ENCODE measurements at regions not wholly inside any gene's neighbourhood (a gene's known extent, or its start where the extent isn't known, plus 50 kb on each side); places are given as distances from the start of the nearest gene placed in this dataset.

DNA sequence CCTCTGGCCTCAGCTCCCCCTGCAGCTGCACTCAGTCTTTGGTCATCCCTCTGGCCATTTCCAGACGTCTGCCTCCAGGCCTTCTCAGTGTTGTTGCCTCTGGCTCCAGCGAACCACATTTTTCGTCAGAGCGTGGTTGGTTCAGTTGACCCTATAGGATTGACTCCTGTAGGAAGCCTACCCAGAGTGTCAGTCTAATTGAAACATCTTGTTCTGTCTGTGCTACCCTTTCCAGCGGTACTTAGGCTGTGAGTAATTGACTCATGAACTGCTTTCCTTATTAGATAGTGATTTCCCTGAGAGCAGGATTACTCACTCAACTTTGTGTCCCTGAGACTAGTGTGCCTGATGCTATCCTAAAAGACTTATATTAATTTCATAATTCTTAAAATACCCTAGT is 373.2 kb downstream of the ATP23 start:
- Histone ChIP-seq H3K27me3 (ENCODE audit: insufficient read depth, poor library complexity, severe bottlenecking) (no peaks in the 10 kb centered on the region), H3K27ac (replicated peaks) (no peak overlapping the region), H3K4me3 (replicated peaks; ENCODE audit: insufficient read depth, low read length) (no peak overlapping the region)
- no peak for TF ChIP-seq POLR2AphosphoS5 (IDR thresholded peaks at IDR 0.05; ENCODE audit: low read depth)
- no peak for TF ChIP-seq CTCF (IDR thresholded peaks at IDR 0.05; ENCODE audit: insufficient read depth, low read length)
- no peak for TF ChIP-seq SPI1 (IDR thresholded peaks at IDR 0.05; ENCODE audit: borderline replicate concordance, low read depth)
- TF ChIP-seq GABPA (IDR thresholded peaks at IDR 0.05; ENCODE audit: low read depth): no peak
- TF ChIP-seq, protein P1, sequence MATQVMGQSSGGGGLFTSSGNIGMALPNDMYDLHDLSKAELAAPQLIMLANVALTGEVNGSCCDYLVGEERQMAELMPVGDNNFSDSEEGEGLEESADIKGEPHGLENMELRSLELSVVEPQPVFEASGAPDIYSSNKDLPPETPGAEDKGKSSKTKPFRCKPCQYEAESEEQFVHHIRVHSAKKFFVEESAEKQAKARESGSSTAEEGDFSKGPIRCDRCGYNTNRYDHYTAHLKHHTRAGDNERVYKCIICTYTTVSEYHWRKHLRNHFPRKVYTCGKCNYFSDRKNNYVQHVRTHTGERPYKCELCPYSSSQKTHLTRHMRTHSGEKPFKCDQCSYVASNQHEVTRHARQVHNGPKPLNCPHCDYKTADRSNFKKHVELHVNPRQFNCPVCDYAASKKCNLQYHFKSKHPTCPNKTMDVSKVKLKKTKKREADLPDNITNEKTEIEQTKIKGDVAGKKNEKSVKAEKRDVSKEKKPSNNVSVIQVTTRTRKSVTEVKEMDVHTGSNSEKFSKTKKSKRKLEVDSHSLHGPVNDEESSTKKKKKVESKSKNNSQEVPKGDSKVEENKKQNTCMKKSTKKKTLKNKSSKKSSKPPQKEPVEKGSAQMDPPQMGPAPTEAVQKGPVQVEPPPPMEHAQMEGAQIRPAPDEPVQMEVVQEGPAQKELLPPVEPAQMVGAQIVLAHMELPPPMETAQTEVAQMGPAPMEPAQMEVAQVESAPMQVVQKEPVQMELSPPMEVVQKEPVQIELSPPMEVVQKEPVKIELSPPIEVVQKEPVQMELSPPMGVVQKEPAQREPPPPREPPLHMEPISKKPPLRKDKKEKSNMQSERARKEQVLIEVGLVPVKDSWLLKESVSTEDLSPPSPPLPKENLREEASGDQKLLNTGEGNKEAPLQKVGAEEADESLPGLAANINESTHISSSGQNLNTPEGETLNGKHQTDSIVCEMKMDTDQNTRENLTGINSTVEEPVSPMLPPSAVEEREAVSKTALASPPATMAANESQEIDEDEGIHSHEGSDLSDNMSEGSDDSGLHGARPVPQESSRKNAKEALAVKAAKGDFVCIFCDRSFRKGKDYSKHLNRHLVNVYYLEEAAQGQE (IDR thresholded peaks at IDR 0.05; ENCODE audit: insufficient replicate concordance, low read depth): no peak
- DNase-seq (ENCODE audit: low read depth in 1 of 2, low spot score in 1 of 2): no peak

DNA sequence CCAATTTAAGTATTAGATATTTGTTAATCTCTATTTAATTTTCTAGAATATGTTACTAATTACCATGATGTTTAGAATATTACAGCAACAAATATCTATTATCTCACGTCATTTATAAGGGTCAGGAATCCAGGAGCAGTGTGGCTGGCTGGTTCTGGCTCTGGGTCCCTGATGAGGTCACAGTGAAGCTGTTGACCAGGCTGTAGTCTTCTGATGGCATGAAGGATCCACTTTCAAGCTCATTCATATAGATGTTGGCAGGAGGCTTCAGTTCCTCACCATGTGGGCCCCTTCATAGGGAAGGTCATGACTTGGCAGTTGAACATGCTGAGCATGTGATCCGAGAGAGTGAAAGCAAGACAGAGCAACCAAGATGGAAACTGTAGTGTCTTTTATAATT is 375.6 kb downstream of the ATP23 start:
- no peak for DNase-seq (ENCODE audit: low read depth in 1 of 2, low spot score in 1 of 2)
- Histone ChIP-seq H3K4me3 (replicated peaks; ENCODE audit: insufficient read depth, low read length) (no peak overlapping the region), H3K27me3 (ENCODE audit: insufficient read depth, poor library complexity, severe bottlenecking) (no peaks in the 10 kb centered on the region), H3K27ac (replicated peaks) (no peak overlapping the region)
- TF ChIP-seq POLR2AphosphoS5 (IDR thresholded peaks at IDR 0.05; ENCODE audit: low read depth) (no peak), GABPA (IDR thresholded peaks at IDR 0.05; ENCODE audit: low read depth) (no peak), CTCF (IDR thresholded peaks at IDR 0.05; ENCODE audit: insufficient read depth, low read length) (no peak), SPI1 (IDR thresholded peaks at IDR 0.05; ENCODE audit: borderline replicate concordance, low read depth) (no peak)
- TF ChIP-seq, protein P1 (IDR thresholded peaks at IDR 0.05; ENCODE audit: insufficient replicate concordance, low read depth): no peak

DNA sequence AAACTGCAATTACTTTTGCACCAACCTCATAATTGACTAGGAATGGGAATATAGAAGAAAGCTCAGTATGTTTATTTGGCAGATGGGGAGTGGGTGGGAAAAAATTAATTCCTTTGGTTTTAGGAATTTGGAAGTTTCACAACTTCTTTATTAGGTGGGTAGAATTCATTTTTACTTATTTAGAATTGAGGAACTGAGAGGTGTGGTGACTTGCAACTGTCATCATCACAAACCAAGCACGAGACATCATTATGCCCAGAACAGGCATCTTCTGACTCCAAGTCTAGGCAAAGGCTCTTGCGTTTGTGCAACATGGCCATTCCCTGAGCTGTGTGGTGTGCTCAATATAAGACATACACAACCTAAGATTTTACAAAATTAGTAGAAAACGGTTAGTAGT is 380.0 kb downstream of the ATP23 start:
- Histone ChIP-seq H3K4me3 (replicated peaks; ENCODE audit: insufficient read depth, low read length) (no peak overlapping the region), H3K27me3 (ENCODE audit: insufficient read depth, poor library complexity, severe bottlenecking) (no peaks in the 10 kb centered on the region), H3K27ac (replicated peaks) (no peak overlapping the region)
- no peak for TF ChIP-seq CTCF (IDR thresholded peaks at IDR 0.05; ENCODE audit: insufficient read depth, low read length)
- peak; percentile 33; the same call in 1 of the 2 replicates for TF ChIP-seq SPI1 (IDR thresholded peaks at IDR 0.05; ENCODE audit: borderline replicate concordance, low read depth)
- no peak for TF ChIP-seq GABPA (IDR thresholded peaks at IDR 0.05; ENCODE audit: low read depth)
- TF ChIP-seq POLR2AphosphoS5 (IDR thresholded peaks at IDR 0.05; ENCODE audit: low read depth): no peak
- no peak for DNase-seq (ENCODE audit: low read depth in 1 of 2, low spot score in 1 of 2)

DNA sequence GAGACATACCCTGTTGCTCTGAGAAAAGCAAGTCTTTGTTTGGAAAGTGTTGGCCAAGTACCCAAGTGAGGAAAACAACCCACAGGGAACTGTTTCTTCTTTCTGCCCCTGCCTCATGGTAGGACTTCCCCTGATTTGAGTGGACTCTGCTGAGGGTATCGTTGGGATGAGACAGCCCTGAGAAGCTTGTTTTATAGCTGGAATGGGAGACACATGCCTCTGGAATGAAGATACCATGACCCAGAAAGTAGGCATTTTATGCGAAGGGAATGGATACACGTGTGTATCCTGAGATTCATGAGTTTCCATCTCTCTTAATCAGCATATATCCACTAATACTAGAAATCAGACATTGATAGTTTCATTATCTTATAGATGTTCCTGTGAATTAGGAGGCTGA is 382.3 kb downstream of the ATP23 start:
- Histone ChIP-seq H3K27me3 (ENCODE audit: insufficient read depth, poor library complexity, severe bottlenecking) (no peaks in the 10 kb centered on the region), H3K4me3 (replicated peaks; ENCODE audit: insufficient read depth, low read length) (no peak overlapping the region), H3K27ac (replicated peaks) (no peak overlapping the region)
- DNase-seq (ENCODE audit: low read depth in 1 of 2, low spot score in 1 of 2): no peak
- TF ChIP-seq GABPA (IDR thresholded peaks at IDR 0.05; ENCODE audit: low read depth) (no peak), POLR2AphosphoS5 (IDR thresholded peaks at IDR 0.05; ENCODE audit: low read depth) (no peak), CTCF (IDR thresholded peaks at IDR 0.05; ENCODE audit: insufficient read depth, low read length) (no peak), SPI1 (IDR thresholded peaks at IDR 0.05; ENCODE audit: borderline replicate concordance, low read depth) (no peak)
- TF ChIP-seq, protein P1 (IDR thresholded peaks at IDR 0.05; ENCODE audit: insufficient replicate concordance, low read depth): no peak

Measured in HL-60 (cell line).